NCI-H2171 treated with DMSO at 0.1 percent for 48 hours (cell line): ENCODE measurements at regions not wholly inside any gene's neighbourhood (a gene's known extent, or its start where the extent isn't known, plus 50 kb on each side); places are given as distances from the start of the nearest gene placed in this dataset.
A peak's percentile ranks its signal among the peaks of the same experiment; 100 is the strongest.

ENCODE experiments used
- DNase-seq: peaks from one replicate; lab custom pipeline; 2025; lab: John Stamatoyannopoulos, UW

GRCh38 chr21:39054066-39054465 is 129.2 kb downstream of the PSMG1 start:
- DNase-seq, result no peak

GRCh38 chr21:39053126-39053525 is 130.1 kb downstream of the PSMG1 start:
- no peak for DNase-seq

- DNase-seq, result no peak
Measured at GRCh38 chr21:39052718-39053117, 130.5 kb downstream of the PSMG1 start.

GRCh38 chr21:39051588-39051949 is 131.7 kb downstream of the PSMG1 start:
- DNase-seq, result no peak

- no peak for DNase-seq
Measured at GRCh38 chr21:39050841-39051587, 132.2 kb downstream of the PSMG1 start.

GRCh38 chr21:39048574-39048973 is 134.7 kb downstream of the PSMG1 start:
- DNase-seq, result no peak

- DNase-seq, result peak; percentile 23
Measured at GRCh38 chr21:39048064-39048463, 135.2 kb downstream of the PSMG1 start.

GRCh38 chr21:39047046-39047445 is 136.2 kb downstream of the PSMG1 start:
- no peak for DNase-seq

GRCh38 chr21:39046236-39046916 is 136.9 kb downstream of the PSMG1 start:
- no peak for DNase-seq

GRCh38 chr21:39041816-39042215 is 141.4 kb downstream of the PSMG1 start:
- DNase-seq, result no peak

GRCh38 chr21:39040494-39041110 is 142.6 kb downstream of the PSMG1 start:
- no peak for DNase-seq

GRCh38 chr21:39037807-39038405 is 145.3 kb downstream of the PSMG1 start:
- no peak for DNase-seq

GRCh38 chr21:39036581-39036980 is 146.7 kb downstream of the PSMG1 start:
- no peak for DNase-seq

- DNase-seq, result no peak
Measured at GRCh38 chr21:39034590-39035536, 148.4 kb downstream of the PSMG1 start.

GRCh38 chr21:39033878-39034589 is 149.2 kb downstream of the PSMG1 start:
- DNase-seq, result no peak

GRCh38 chr21:39029900-39030884 is 153.1 kb downstream of the PSMG1 start:
- no peak for DNase-seq

- no peak for DNase-seq
Measured at GRCh38 chr21:39029086-39029755, 154.0 kb downstream of the PSMG1 start.

GRCh38 chr21:39025198-39025597 is 158.1 kb downstream of the PSMG1 start:
- DNase-seq, result no peak

- DNase-seq, result no peak
Measured at GRCh38 chr21:39024538-39024937, 158.7 kb downstream of the PSMG1 start.
